Chondrocyte (in vitro differentiated cells): ENCODE measurements at regions not wholly inside any gene's neighbourhood (a gene's known extent, or its start where the extent isn't known, plus 50 kb on each side); places are given as distances from the start of the nearest gene placed in this dataset.

Experiments
- DNase-seq: peaks from one replicate; pipeline ENCODE4 v3.0.0; 2021; ENCODE audit warnings: mixed read lengths, low spot score
- H3K27ac Mint-ChIP-seq: one replicate; pipeline ENCODE4 v1.8.0; 2021; ENCODE audit warnings: mild to moderate bottlenecking, moderate library complexity, mixed read lengths; ENCODE audit not compliant: unreplicated experiment
- H3K27me3 Mint-ChIP-seq: 2 replicates; pipeline ENCODE4 v1.8.0; 2021; ENCODE audit warnings: low read depth, mixed read lengths
- H3K36me3 Mint-ChIP-seq: 2 replicates; pipeline ENCODE4 v1.8.0; 2021; ENCODE audit warnings: low read depth, mixed read lengths
- H3K4me1 Mint-ChIP-seq: 2 replicates; pipeline ENCODE4 v1.8.0; 2021; ENCODE audit warnings: low read depth, mild to moderate bottlenecking, mixed read lengths
- H3K4me3 Mint-ChIP-seq: one replicate; pipeline ENCODE4 v1.8.0; 2021; ENCODE audit warnings: mild to moderate bottlenecking, moderate library complexity, mixed read lengths; ENCODE audit not compliant: unreplicated experiment
- H3K9me3 Mint-ChIP-seq: 2 replicates; pipeline ENCODE4 v1.8.0; 2021; ENCODE audit warnings: low read depth, mixed read lengths
- CTCF ChIP-seq: fragments of 200-600 bp; sonication (generic); IDR thresholded peaks from 2 replicates; pipeline ENCODE4 v1.5.0; 2021; ENCODE audit warnings: antibody characterized with exemption, mild to moderate bottlenecking, moderate library complexity

DNA sequence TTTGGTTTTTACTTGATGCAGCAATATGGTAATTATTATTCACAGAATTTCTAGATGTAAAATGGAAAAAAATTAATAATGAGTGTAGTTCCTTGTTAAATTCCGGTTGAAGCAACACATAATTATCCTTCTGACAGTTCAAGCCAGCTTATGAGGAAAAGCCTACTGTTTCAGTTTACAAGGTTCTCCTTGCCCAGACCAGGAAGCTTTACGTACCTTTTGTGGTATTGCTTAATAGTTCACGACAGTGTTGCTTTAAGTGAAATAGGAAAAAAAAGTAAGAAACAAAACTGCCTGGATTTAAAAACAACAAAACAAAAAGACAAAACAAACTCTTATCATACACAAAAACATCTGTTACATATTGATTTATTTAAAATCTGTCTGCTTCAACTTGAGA is 547.3 kb upstream of the C9orf72 start:
- H3K27me3 Mint-ChIP-seq, result peaks cover 8% of the 10 kb centered on the region
- no peak for TF ChIP-seq CTCF

GRCh38 chr9:28121366-28121765 is 548.1 kb upstream of the C9orf72 start:
- no peak for DNase-seq
- Mint-ChIP-seq H3K27me3 (peaks cover 8% of the 10 kb centered on the region), H3K36me3 (no peaks in the 10 kb centered on the region), H3K4me1 (no peaks in the 10 kb centered on the region), H3K9me3 (no peaks in the 10 kb centered on the region), H3K27ac (no peak overlapping the region), H3K4me3 (no peak overlapping the region)
- TF ChIP-seq CTCF, result no peak

More for the DNA sequence above, 547.3 kb upstream of the C9orf72 start:
- no peak for DNase-seq
- H3K27ac Mint-ChIP-seq, result no peak overlapping the region
- no peaks in the 10 kb centered on the region for H3K9me3 Mint-ChIP-seq
- no peak overlapping the region for H3K4me3 Mint-ChIP-seq
- no peaks in the 10 kb centered on the region for H3K36me3 Mint-ChIP-seq
- H3K4me1 Mint-ChIP-seq, result no peaks in the 10 kb centered on the region

DNA sequence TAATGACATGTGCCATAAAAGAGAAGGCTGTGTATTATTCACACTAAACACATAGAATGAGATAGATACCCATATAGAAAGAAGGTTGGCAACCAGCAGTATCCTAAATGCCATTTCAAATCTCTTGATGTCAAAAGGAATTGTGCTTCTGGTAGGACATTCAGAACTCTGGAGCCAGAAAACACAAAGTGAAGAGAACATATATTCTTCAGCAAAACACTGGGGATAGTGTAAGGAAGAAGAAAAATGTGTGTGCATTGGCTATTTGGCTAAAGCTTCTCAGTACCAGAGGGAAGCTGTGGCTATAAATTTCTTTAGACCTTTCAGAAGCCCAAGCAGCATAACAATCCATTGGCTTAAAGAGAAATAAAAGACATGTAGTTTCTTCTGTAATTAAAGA is 551.6 kb upstream of the C9orf72 start:
- Mint-ChIP-seq H3K27ac (no peak overlapping the region), H3K9me3 (no peaks in the 10 kb centered on the region), H3K36me3 (no peaks in the 10 kb centered on the region), H3K4me1 (no peaks in the 10 kb centered on the region), H3K27me3 (peaks cover 8% of the 10 kb centered on the region), H3K4me3 (no peak overlapping the region)
- DNase-seq, result no peak
- TF ChIP-seq CTCF, result no peak

DNA sequence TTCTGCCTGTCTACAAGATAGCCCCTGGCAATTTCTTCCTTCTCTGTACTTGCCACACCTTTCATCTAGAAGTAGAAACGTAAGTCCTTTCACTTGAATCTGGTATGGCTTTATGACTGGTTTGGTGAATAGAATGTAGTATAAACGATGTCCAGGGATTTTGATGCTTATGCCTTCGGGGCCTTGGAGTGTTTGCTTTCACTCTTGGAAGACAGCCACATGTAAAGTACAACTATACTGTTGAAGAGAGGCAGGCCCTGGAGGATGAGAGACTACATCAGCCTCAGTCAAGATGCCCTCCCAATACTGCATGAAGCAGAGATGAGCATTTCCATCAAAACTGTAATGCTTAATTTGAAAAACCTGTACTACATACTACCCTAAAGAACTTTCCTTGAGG is 553.8 kb upstream of the C9orf72 start:
- H3K27me3 Mint-ChIP-seq, result peaks cover 8% of the 10 kb centered on the region
- no peak for TF ChIP-seq CTCF
- no peak overlapping the region for H3K27ac Mint-ChIP-seq
- no peaks in the 10 kb centered on the region for H3K9me3 Mint-ChIP-seq
- no peaks in the 10 kb centered on the region for H3K36me3 Mint-ChIP-seq
- no peak for DNase-seq
- H3K4me1 Mint-ChIP-seq, result no peaks in the 10 kb centered on the region
- no peak overlapping the region for H3K4me3 Mint-ChIP-seq

- no peaks in the 10 kb centered on the region for H3K9me3 Mint-ChIP-seq
- H3K4me1 Mint-ChIP-seq, result no peaks in the 10 kb centered on the region
- H3K27ac Mint-ChIP-seq, result no peak overlapping the region
Observed at GRCh38 chr9:28134446-28134976, 561.2 kb upstream of the C9orf72 start.

More at GRCh38 chr9:28134446-28134976, 561.2 kb upstream of the C9orf72 start:
- Mint-ChIP-seq H3K4me3 (no peak overlapping the region), H3K27me3 (no peaks in the 10 kb centered on the region), H3K36me3 (no peaks in the 10 kb centered on the region)
- no peak for DNase-seq
- TF ChIP-seq CTCF, result no peak
